Activated CD8-positive, alpha-beta memory T cell treated with anti-CD3 and anti-CD28 coated beads for 48 hours (primary cell): ENCODE measurements at regions not wholly inside any gene's neighbourhood (a gene's known extent, or its start where the extent isn't known, plus 50 kb on each side); places are given as distances from the start of the nearest gene placed in this dataset.

Experiments
- DNase-seq, 3 experiments: peaks; one replicate each; pipeline ENCODE4 v3.0.0-alpha.2; 2020; ENCODE audit warnings: low read depth in 2 of 3, low spot score in 2 of 3

DNA sequence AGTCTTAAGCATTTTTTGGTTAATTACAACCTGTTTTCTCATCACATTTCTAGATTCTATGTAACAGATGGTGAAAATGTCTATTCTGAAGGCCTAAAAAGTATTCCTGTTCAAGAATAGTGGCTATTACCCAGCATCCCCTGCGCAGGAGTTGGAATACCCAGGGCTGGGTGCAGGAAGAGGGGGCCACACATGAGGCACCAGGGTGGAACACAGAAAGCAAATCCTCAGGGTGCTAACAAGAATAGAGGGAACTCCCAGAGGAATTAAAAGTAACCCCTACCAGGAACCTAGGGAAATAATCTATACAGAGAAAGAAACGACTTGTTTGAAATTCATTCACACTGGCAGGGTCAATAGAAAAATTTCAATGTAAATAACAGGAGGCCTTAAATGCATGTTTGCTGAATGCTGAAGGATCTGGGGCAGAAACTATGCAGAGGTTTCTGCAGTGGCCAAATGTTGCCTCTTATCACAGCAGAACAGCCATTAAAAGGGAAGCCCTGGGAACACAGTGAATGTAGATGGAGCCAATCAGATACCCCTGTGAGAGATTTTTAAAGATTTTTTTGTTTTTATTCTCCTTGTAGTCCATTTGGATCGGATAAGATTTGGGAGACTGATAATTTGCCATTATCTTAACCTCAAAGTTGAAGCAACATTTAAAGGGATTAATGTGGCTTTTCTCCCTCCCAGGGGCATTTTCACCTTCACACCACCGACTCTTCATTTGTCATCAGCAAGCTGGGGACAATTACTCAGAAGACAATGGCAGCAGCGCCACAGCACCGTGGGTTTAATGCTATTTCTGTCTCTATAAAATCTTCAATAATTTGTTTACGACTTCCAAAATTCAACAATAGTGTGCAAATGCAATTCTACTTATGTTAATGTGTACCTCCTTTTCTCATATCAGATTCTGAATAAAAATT lies 196.0 kb upstream of the PSMD7 start:
- no peak for DNase-seq

DNA sequence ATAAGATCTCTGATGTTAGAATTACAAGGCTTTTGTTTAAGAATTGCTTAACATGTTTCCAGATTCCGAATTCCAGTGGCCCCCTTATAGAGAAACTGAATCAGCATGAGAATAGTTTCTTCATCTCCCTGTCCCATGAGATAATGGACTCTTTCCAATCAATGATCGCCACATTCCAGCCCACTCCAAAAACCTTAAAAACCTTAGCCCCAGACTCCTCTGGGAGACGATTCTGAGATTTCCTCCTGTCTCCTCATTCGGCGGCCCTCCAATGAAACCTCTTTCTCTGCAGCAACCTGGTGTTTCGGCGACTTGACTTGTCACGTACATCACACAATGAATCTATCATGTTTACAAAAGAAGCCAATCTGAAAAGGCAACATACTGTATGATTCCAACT lies 197.1 kb upstream of the PSMD7 start:
- no peak for DNase-seq

DNA sequence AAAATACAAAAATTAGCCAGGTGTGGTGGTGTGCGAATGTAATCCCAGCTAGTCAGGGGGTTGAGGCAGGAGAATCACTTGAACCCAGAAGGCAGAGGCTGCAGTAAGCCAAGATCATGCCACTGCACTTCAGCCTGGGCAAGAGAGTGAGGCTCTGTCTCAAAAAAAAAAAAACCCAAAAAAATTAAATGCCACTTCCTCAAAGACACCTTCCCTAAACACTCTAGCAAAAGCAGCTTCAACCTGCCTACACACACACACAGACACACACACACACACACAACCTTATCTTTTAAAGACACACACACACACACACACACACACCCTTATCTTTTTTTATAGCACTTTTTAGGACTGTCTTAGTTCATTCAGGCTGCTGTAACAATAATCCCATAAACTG lies 201.7 kb upstream of the PSMD7 start:
- no peak for DNase-seq

DNA sequence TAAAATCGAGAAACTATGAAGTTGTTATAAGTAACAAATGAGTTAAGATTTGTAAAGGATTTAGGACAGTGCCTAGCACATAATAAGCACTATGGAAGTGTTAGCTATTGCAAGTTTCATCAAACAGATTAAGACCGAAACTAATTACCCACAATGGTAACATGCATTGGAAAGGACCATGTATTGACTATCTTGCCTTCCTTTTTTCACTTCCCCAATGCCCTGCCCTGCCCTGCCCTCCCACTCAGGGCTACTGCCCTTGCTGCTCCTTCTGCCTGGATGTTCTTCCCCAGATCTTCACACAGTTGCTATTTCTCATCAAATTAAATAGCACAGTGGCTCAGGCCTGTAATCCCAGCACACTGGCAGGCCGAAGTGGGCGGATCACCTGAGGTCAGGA lies 202.1 kb upstream of the PSMD7 start:
- DNase-seq = no peak

DNA sequence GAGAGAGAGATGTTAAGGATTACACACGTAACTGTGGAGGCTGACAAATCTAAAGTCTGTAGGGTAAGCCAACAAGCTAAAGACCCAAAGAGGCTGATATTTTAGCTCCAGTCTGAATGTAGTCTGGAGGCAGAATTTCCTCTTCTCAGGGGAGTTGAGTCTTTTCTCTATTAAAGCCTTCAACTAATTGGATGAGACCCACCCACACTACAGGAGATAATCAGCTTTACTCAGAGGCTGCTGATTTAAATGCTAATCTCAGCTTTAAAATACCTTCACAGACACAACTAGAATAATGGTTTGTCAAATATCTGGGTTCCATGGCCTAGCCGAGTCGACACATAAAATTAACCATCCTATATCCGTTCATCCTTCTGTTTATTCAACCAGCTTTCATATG lies 204.3 kb upstream of the PSMD7 start:
- no peak for DNase-seq

DNA sequence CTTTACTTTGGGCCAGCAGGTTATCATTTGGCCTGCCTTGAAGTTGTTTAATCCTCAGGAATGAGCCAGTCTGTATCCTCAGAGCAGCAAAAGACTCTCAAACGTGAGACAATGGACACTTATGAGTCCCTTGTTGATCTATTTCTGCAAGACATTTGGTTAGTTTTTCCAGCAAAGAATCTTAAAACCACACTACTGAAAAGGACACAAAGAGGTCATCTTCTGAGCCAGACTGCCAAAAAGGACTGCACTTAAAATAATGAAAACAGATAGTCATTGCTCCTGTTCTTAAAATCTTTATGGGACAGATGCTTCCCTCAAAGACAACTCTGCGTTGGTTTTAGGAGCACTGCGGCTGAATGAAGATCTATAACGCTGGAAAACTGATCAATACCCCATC lies 205.7 kb upstream of the PSMD7 start:
- DNase-seq = no peak

DNA sequence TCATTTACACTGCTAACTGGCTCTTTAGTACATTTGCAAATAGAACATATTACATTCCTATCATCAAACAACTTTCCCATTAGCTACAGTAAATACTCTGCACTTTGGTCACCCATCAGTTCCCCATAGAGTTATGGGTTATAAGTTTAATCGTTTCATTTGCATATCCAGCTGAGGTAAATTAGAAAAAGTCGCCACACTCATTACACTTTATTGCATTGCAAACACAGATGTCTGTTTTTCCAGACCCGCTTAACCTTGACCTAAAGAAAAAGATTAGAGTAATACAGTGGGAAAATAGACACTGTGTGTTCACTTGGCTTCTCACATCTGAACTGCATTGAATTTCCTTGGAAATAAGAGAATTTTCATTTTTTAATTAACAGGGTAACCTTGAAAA lies 213.1 kb upstream of the PSMD7 start:
- no peak for DNase-seq

DNA sequence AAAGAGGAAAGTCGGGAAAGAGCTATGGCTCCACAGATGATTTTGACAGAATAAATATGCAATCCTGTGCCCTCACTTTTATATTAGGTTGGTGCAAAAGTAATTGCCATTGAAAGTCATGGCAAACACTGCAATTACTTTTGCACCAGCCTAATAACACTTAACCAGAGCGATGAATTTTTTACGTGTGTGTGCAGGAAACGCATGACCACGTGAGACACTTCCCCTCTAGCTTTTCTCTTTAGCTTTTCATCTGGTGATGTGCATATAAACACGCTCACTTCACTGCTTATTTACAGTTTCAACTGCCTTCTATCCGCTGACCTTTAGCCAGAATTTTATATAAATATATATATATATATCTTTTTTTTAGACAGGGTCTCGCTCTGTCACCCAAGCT lies 216.3 kb upstream of the PSMD7 start:
- DNase-seq = no peak

DNA sequence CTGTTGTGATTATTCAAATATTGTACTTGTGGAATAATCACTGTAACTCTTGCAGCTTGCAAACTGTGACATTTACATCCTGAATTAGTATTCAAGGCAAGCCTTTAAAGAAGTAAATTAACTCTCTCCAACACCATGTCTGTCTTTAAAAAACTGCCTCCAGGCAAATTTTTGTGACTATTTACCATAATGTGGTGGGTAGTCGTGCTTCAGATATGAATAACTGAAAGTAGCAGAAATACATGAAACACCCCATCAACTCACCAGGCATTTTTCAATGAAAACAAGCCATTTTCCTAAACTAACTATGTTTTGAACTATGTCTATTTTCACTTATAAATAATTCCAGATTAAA lies 217.4 kb upstream of the PSMD7 start:
- DNase-seq = no peak

DNA sequence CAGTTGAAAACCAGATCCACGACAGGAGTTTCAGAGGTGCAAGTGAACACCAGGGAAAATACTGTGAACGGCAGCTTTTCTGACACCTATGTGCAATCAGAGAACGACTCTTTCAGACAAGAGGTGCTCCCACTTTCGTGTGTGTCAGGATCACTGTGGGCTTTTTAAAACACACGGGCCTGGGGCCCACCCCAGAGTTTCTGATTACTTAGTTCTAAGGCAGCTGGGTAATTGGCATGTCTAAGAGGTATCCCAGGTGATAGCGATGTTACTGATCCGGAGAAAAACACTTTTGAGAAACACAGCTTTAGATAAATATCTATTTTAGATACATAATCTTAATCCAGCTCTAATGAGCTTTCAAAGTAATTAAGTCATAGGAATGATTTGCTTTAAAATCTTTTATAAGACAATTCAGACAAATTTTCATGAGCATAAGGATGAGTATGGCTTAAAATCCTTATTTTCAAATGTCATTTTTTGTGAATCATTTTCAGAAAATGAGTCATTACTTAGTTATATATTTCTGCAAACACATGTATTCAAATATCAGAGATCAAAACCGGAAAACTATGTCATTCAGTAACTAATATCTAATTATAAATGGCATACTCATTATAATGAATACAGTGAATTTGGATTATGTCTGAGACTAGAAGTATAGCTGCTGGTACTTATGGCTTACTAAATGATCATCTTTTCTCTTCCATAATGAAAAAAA lies 217.9 kb upstream of the PSMD7 start:
- DNase-seq = no peak

DNA sequence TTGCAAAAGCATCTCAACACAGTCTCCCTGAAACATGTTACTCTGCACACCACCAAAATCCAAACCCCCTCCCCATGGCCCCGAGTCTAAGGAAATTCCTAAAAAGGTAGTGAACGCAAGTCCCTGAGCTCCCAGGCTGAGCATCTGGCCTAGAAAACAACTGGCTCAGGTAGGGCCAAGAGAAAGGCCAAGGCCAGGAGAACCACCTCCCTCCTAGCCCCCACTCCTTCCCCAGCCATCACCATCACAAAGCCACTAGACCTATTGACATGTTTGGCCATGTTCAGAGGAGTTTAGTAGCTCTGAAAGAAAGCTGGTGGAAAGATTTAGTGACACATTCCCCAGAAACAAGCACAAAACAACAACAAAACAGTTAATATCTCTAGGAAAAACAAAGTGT lies 220.0 kb upstream of the PSMD7 start:
- DNase-seq = no peak

DNA sequence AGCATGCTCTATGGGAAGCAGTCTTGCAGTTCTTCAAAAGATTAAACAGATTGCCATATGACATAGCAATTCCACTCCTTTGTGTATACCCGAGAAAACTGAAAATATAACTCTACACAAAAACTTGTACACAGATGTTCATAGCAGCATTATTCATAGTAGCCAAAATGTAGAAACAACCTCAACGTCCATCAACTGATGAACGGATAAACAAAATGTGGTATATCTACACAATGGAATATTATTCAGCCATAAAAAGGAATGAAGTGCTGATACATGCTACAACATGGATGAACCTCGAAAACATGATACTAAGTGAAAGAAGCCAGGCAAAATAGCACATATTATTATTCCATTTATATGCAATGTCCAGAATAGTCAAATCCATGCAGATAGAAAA lies 221.2 kb upstream of the PSMD7 start:
- DNase-seq = no peak

DNA sequence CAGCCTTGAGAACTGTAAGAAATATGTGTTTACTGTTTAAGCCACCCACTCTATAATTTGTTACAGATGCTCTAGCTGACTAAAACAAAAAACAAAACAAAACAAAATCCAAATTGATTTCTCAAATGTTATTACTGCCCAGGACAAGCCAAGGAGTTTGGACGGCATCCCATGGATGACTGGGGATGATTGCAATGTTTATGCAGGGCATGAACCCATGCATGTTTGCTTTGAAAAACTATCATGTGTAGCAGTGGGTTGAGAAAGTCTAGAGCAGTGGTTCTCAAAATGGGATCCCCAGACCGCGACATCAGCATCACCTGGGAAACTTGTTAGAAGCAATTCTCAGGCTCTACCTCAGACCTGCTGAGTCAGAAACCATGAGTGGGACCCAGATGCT lies 223.2 kb upstream of the PSMD7 start:
- DNase-seq = no peak

DNA sequence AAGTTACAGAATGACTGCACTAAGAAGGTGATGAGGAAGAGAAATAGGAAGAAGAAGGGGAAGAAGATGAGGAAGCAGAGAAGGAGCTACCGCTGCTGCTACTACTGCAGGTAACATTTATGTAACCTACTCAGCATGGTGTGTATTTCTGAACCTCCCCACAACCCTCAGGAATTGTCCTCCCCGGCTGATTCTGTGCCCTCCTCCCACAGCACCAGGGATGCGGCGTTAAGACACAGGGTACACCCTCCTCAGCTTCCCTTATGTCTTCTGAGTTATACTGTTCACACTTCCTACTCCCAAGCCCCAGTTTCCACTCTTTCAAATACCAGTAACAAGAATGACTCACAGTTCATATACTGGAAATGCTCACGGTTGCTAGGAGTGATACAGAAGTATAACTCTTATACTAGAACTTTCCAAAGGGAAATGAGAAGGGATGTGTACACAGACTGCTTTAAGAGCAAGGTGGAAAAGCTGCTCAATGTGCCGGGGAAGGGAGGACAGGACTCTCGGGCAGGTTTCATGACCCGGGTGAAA lies 224.5 kb upstream of the PSMD7 start:
- DNase-seq = no peak

DNA sequence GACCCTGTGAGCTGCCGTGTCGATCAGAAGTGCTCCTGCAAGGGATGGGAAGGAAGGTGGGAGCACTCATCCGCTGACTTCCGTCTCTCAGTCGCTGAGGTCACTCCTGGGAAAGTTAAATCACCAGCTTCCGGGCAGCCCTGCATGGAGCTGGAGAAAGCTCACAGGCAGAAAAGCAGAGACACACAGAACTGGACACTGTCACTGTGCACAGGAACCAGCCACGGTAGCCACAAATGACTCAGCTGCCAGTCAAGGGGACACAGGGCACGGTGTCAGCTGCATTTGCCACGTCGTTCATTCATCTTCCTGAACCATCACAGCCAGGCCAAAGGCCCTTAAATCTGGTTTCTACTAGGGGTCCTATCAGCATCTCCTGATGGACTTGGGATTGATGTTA lies 226.4 kb upstream of the PSMD7 start:
- DNase-seq = no peak

DNA sequence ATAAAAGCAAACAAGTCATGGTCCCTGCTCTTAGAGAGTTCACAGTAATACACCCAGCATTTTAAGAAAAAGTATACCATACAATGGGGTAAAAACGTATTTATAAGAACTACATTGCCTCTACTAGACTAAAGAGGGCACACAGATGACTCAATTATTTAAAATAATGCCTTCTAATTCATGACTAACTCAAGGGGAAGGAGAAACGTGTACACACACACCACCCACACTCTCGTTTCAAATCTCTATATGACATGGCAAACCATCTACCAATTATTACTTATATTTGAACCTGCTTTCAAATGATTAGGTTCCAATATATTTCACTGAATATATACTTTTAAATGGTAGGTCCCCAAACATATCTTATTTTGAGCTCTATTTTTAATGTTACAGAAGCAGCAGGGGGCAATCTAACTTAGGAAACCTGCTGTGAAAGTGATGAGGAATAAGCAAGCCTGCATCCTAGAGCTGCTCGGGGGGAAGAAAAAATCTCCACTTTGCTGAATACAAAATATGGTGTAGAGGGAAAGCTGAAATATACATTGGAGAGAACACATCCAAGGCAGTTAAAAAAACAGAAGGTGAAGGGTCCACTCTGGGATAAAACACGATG lies 232.4 kb upstream of the PSMD7 start:
- no peak for DNase-seq

DNA sequence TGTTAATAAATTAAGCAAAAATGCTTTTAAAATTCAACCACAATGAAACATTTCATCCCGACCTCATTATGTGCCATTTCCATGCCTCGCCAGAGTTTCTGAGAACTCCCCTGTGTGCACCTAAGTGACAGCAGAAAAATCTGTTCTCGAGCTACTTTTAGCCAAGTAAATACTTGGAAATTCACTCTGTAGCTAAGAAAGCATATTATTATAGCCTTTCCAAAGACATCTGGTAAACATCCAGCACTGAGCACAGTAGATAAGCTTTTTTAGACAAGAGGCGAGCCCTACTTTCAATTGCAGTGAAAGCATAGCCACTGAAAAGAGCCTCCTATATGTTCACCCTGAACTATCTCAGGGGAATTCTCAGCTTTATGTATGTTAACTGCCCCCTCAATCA lies 242.8 kb upstream of the PSMD7 start:
- no peak for DNase-seq

DNA sequence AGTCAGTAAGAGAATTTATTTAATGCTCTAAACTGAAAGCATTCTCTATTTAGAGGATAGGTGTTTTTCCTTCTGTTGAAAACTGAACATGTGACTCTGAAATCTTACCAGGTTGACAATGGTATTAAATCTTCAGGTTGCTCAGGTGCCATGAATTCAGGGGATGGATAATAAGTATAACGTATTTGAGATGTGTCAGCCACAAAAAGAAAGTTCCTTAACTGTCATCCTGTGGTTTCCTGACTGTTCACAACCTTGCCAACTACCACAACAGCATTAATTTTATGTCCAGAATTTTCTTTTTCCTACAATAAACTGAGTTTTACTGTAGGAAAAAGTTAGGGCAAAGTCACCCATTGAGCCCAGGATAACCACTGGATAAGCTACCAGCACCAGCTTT lies 243.3 kb upstream of the PSMD7 start:
- no peak for DNase-seq

DNA sequence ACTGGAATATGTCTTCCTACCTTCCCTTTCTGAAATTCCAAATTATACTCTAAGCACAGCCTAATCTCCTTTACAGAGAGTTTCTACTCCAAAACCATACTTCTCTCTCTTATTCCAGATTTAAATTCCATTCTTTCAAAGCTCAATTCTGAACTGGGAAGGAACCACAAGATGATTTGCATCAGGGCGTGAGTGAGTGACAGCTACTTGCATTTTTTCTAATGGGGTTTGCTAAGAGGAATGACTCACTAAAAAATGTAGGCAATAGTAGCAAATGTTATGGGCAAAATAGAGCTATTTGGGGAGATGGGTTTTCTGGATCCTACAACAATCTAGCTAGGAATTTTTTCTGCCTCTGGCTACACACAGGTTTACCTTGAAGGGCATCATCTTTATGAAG lies 244.6 kb upstream of the PSMD7 start:
- no peak for DNase-seq

DNA sequence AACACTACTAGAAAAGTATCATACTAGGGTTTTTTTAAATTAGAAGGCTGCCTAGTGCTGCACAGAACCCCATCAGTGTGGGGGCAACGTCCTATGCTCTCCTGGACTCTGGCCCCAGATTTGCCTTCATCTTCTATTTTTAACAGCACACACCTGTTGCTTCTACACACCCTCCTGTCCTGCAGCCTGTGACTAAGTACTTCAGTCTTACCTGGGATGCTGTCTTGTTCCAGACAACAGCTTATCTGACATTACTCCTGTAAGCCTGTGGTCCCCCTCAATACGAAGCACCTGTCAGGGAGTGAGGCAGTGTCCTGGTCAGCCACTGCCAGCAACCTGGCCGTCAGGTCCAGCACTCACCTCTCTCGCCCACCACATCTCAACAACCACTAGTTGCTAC lies 247.6 kb upstream of the PSMD7 start:
- no peak for DNase-seq

DNA sequence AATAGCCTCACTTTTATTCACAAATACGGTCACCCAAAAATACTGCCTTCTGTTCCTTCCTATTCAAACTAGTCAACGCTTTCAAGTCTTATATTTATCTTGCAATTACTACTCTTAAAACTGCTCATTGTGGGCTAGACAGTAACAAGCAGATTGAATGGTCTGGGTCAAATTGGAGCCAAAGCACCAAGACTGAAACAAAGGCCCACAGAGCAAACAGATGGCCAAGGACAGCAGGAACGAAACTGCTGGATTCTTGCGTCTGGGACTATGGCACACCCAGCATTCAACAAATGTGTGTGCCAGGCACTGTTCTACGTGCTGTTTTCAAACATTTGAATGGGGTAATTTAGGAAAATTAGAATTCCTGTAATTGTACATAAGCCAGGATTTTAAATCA lies 250.1 kb upstream of the PSMD7 start:
- no peak for DNase-seq

DNA sequence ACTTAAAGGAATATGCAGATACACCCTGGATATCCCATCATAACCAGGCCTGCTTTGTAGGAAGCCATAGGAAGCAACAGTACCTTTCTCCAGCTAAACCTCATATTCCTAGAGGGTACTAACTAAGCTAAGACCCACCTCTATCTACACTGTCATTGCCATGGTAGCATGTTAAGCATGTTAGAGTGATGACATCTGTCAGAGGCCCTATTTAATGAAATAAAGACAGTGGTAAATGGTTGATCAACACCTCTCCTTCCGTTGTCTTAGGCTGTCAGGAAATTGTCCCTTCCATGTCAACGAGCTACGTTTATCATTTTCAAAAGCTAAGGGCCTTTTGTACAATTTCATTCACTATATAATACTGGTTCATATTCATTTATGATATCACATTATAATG lies 251.1 kb upstream of the PSMD7 start:
- no peak for DNase-seq
